HFFc6 (cell line): ENCODE measurements at regions not wholly inside any gene's neighbourhood (a gene's known extent, or its start where the extent isn't known, plus 50 kb on each side); places are given as distances from the start of the nearest gene placed in this dataset.

Source experiments
- DNase-seq: peaks from one replicate; pipeline ENCODE4 v3.0.0-alpha.2; 2018
- H3K27ac Mint-ChIP-seq: 2 replicates; pipeline ENCODE4 v1.8.0; 2020; ENCODE audit warnings: mild to moderate bottlenecking, mixed read lengths
- H3K27me3 Mint-ChIP-seq: 2 replicates; pipeline ENCODE4 v1.8.0; 2021; ENCODE audit warnings: mild to moderate bottlenecking, moderate library complexity, mixed read lengths; ENCODE audit not compliant: insufficient read depth
- H3K36me3 Mint-ChIP-seq: 2 replicates; pipeline ENCODE4 v1.8.0; 2021; ENCODE audit warnings: low read depth, mixed read lengths
- H3K4me1 Mint-ChIP-seq: 2 replicates; pipeline ENCODE4 v1.8.0; 2020; ENCODE audit warnings: low read depth, mixed read lengths
- H3K4me3 Mint-ChIP-seq: 2 replicates; pipeline ENCODE4 v1.8.0; 2020; ENCODE audit warnings: mild to moderate bottlenecking, moderate library complexity, mixed read lengths
- H3K9me3 Mint-ChIP-seq: 2 replicates; pipeline ENCODE4 v1.8.0; 2020; ENCODE audit warnings: mild to moderate bottlenecking, mixed read lengths
- TF ChIP-seq, protein P1 (sequence below): fragments of 200-600 bp; sonication (generic); IDR thresholded peaks from 2 replicates; pipeline ENCODE4 v1.5.0; 2021; ENCODE audit warnings: antibody characterized with exemption, mild to moderate bottlenecking

- H3K9me3 Mint-ChIP-seq = no peaks in the 10 kb centered on the region
- H3K4me1 Mint-ChIP-seq = no peaks in the 10 kb centered on the region
- H3K27me3 Mint-ChIP-seq = no peaks in the 10 kb centered on the region; the same call in 1 of the 2 replicates
- peak; percentile 81 for DNase-seq
- H3K36me3 Mint-ChIP-seq = no peaks in the 10 kb centered on the region
- no peak overlapping the region for H3K27ac Mint-ChIP-seq
- no peak overlapping the region for H3K4me3 Mint-ChIP-seq
- TF ChIP-seq, protein P1, sequence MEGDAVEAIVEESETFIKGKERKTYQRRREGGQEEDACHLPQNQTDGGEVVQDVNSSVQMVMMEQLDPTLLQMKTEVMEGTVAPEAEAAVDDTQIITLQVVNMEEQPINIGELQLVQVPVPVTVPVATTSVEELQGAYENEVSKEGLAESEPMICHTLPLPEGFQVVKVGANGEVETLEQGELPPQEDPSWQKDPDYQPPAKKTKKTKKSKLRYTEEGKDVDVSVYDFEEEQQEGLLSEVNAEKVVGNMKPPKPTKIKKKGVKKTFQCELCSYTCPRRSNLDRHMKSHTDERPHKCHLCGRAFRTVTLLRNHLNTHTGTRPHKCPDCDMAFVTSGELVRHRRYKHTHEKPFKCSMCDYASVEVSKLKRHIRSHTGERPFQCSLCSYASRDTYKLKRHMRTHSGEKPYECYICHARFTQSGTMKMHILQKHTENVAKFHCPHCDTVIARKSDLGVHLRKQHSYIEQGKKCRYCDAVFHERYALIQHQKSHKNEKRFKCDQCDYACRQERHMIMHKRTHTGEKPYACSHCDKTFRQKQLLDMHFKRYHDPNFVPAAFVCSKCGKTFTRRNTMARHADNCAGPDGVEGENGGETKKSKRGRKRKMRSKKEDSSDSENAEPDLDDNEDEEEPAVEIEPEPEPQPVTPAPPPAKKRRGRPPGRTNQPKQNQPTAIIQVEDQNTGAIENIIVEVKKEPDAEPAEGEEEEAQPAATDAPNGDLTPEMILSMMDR = peak; percentile 94
Measured at GRCh38 chr5:146965761-146966659, 87.5 kb upstream of the PPP2R2B start.

- TF ChIP-seq, protein P1 = no peak
- no peak for DNase-seq
- Mint-ChIP-seq H3K9me3 (no peaks in the 10 kb centered on the region), H3K4me3 (no peak overlapping the region), H3K36me3 (no peaks in the 10 kb centered on the region), H3K27me3 (no peaks in the 10 kb centered on the region; the same call in 1 of the 2 replicates), H3K27ac (no peak overlapping the region), H3K4me1 (no peaks in the 10 kb centered on the region)
Measured at GRCh38 chr5:146967646-146968045, 89.1 kb upstream of the PPP2R2B start.

DNA sequence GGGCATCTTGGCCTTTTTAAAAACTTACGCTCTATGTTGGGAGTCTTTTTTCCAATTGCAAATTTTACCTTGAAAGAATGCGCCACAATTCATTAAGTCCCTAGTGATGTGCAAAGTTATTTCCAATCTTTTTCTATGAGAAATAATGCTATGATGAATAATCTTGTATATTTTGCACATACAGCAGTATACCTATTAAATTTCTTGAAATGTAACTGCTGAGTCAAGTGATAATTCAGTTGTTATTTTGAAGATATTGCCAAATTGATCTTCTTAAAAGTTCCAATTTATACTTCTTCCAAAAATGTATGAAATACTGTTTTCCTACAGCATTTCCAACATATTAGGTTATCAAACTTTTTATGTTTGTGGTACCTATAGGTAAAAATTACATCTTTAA is 92.8 kb upstream of the PPP2R2B start:
- no peak overlapping the region for H3K27ac Mint-ChIP-seq
- no peaks in the 10 kb centered on the region for H3K4me1 Mint-ChIP-seq
- H3K36me3 Mint-ChIP-seq = no peaks in the 10 kb centered on the region
- DNase-seq = no peak
- H3K27me3 Mint-ChIP-seq = no peaks in the 10 kb centered on the region
- TF ChIP-seq, protein P1 = no peak
- no peak overlapping the region for H3K4me3 Mint-ChIP-seq
- no peaks in the 10 kb centered on the region for H3K9me3 Mint-ChIP-seq

GRCh38 chr5:146986469-146986868 is 107.9 kb upstream of the PPP2R2B start:
- no peaks in the 10 kb centered on the region; the same call in 1 of the 2 replicates for H3K36me3 Mint-ChIP-seq
- H3K27ac Mint-ChIP-seq = no peak overlapping the region
- H3K9me3 Mint-ChIP-seq = peaks cover 23% of the 10 kb centered on the region
- H3K4me1 Mint-ChIP-seq = no peaks in the 10 kb centered on the region
- no peaks in the 10 kb centered on the region for H3K27me3 Mint-ChIP-seq
- TF ChIP-seq, protein P1 = no peak
- DNase-seq = no peak
- H3K4me3 Mint-ChIP-seq = no peak overlapping the region

- Mint-ChIP-seq H3K27ac (no peak overlapping the region), H3K36me3 (no peaks in the 10 kb centered on the region), H3K9me3 (peaks cover 24% of the 10 kb centered on the region), H3K4me1 (no peaks in the 10 kb centered on the region), H3K4me3 (no peak overlapping the region), H3K27me3 (no peaks in the 10 kb centered on the region; the same call in 1 of the 2 replicates)
- no peak for DNase-seq
- TF ChIP-seq, protein P1 = no peak
Measured at GRCh38 chr5:146993876-146994530, 115.4 kb upstream of the PPP2R2B start.
